GM21576 (cell line): ENCODE measurements at regions not wholly inside any gene's neighbourhood (a gene's known extent, or its start where the extent isn't known, plus 50 kb on each side); places are given as distances from the start of the nearest gene placed in this dataset.

Experiments
- ATAC-seq: cut with Tn5 transposase; IDR thresholded peaks from one replicate; pipeline ENCODE4 v1.9.1; 2021; ENCODE audit warnings: mild to moderate bottlenecking, moderate library complexity; ENCODE audit not compliant: unreplicated experiment

GRCh38 chr1:79781261-79781660 lies 774.7 kb upstream of the ADGRL4 start:
- no peak for ATAC-seq

- peak; percentile 99 for ATAC-seq
These were observed 771.1 kb upstream of the ADGRL4 start for GRCh38 chr1:79777481-79778219.

- ATAC-seq = no peak
These were observed 768.9 kb upstream of the ADGRL4 start for GRCh38 chr1:79775402-79775801.

GRCh38 chr1:79773385-79773784 lies 766.9 kb upstream of the ADGRL4 start:
- ATAC-seq = no peak

GRCh38 chr1:79762461-79762860 lies 755.9 kb upstream of the ADGRL4 start:
- ATAC-seq = no peak

GRCh38 chr1:79760531-79760930 lies 754.0 kb upstream of the ADGRL4 start:
- ATAC-seq = no peak

- ATAC-seq = no peak
These were observed 743.1 kb upstream of the ADGRL4 start for GRCh38 chr1:79749607-79750006.

GRCh38 chr1:79745929-79746328 lies 739.4 kb upstream of the ADGRL4 start:
- no peak for ATAC-seq

- no peak for ATAC-seq
These were observed 738.2 kb upstream of the ADGRL4 start for GRCh38 chr1:79744746-79745145.

GRCh38 chr1:79741720-79742421 lies 735.3 kb upstream of the ADGRL4 start:
- ATAC-seq = peak; percentile 88

GRCh38 chr1:79738101-79738500 lies 731.6 kb upstream of the ADGRL4 start:
- ATAC-seq = no peak

- ATAC-seq = no peak
These were observed 730.7 kb upstream of the ADGRL4 start for GRCh38 chr1:79737193-79737592.

- no peak for ATAC-seq
These were observed 726.4 kb upstream of the ADGRL4 start for GRCh38 chr1:79732950-79733349.

- ATAC-seq = no peak
These were observed 720.4 kb upstream of the ADGRL4 start for GRCh38 chr1:79726911-79727310.

GRCh38 chr1:79726321-79726720 lies 719.8 kb upstream of the ADGRL4 start:
- no peak for ATAC-seq

- no peak for ATAC-seq
These were observed 709.9 kb upstream of the ADGRL4 start for GRCh38 chr1:79716447-79716846.

- no peak for ATAC-seq
These were observed 708.1 kb upstream of the ADGRL4 start for GRCh38 chr1:79714664-79715063.

- peak; percentile 88 for ATAC-seq
These were observed 704.5 kb upstream of the ADGRL4 start for GRCh38 chr1:79711001-79711431.

- ATAC-seq = no peak
These were observed 702.2 kb upstream of the ADGRL4 start for GRCh38 chr1:79708646-79709265.

- ATAC-seq = no peak
These were observed 698.7 kb upstream of the ADGRL4 start for GRCh38 chr1:79705218-79705617.

- ATAC-seq = no peak
These were observed 697.5 kb upstream of the ADGRL4 start for GRCh38 chr1:79704067-79704466.
